A172 (cell line): ENCODE measurements at regions not wholly inside any gene's neighbourhood (a gene's known extent, or its start where the extent isn't known, plus 50 kb on each side); places are given as distances from the start of the nearest gene placed in this dataset.

ENCODE experiments used
- DNase-seq: peaks from one replicate; pipeline ENCODE4 v3.0.0-alpha.2; 2015; ENCODE audit warnings: low spot score

DNA sequence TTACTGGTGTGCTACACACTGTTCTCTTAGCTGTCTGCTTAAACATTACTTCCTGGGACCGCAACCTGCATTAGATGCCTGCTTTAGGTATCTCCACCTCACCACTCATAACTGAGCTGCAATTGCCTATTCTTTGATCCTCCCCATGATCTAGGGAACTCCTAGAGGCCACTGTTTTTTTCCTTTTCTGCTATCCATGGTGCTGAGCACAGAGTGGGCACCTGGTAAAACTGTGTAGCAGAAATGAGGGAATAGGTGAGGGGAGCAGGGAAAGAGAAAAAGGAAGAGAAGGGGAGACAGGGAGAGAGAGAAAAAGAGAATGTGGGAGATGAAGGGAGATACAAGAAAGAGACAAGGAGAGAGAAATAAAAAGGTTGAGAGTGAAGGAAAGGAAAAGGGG is 434.9 kb downstream of the ADRA2A start:
- no peak for DNase-seq

- no peak for DNase-seq
Measured at GRCh38 chr10:111515264-111515663, 438.4 kb downstream of the ADRA2A start.

- no peak for DNase-seq
Measured at GRCh38 chr10:111515706-111516105, 438.9 kb downstream of the ADRA2A start.

- DNase-seq, result no peak
Measured at GRCh38 chr10:111516144-111516543, 439.3 kb downstream of the ADRA2A start.

DNA sequence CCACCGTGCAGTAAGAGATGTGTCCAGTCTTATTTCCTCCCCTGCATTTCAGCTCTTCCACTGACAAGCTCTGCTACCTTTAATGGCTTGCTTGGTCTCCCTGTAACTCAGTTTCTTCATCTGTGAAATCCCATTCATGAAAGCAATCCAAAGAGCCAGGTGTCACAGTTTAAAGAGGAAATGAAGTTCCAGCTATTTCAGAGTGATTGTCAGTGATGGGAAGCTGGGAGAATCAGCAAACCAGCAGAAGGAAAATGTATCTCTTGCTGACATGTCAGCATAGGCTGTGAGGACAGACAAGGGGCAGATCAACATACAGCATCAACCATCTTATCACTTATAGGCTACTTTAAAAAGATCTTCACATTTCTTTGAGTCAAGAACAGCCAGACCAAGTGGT is 445.3 kb downstream of the ADRA2A start:
- no peak for DNase-seq

DNA sequence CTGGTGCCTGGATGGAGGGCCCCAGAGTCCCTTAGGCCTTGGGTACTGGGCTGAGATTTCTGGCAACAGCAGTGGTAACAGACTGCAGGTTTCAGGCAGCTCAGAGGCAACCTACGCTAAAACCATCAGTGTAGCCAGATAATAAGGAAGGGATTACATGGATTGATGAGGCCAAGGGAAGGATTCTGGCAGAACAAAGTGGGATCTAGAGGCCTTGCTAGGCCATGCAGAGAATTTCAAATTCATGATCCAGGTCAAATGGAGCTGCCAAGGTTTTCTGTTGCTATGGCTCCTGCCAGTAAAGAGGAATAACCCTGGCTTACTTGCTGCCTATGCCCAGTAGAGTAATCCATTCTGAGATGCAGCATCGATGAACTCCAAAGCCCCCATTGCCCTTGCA is 445.7 kb downstream of the ADRA2A start:
- DNase-seq, result no peak

DNA sequence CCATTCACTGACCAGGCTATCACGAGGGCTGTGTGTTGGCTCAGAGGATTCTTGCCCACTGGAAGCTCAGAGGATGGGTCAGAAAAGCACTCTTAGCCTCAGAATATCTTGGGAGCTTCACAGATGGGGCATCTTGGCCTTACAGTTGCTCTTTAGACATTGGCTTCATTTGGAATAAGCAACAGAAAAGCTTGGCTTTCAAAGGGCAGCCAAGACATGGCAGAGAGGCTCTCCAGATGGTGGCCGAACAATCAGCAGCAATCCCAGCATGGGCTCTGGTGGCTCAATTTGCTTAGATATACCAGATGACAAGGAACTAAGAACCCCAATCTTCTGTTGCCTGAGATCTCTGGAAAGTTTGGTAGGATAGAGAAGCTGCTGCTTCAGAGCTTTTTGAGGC is 446.2 kb downstream of the ADRA2A start:
- DNase-seq, result no peak

DNA sequence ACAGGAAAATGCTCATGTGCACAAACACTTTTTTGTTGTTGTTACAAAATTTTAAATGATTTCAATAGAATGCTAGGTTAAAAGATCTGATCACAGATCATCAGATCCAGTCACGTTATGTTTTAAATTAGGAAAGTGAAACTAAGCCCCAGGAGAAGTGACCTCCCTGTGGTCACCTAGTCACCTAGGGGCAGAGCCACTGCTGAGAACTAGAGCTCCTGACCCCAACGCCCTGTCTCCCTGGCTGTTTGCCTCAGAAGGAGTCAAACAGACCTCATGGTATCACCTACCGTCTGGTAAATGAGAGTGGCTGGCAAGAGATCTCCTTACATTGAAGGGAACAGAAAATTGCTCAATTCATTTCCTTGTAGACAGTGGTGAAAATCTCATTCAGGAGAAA is 447.3 kb downstream of the ADRA2A start:
- no peak for DNase-seq

DNA sequence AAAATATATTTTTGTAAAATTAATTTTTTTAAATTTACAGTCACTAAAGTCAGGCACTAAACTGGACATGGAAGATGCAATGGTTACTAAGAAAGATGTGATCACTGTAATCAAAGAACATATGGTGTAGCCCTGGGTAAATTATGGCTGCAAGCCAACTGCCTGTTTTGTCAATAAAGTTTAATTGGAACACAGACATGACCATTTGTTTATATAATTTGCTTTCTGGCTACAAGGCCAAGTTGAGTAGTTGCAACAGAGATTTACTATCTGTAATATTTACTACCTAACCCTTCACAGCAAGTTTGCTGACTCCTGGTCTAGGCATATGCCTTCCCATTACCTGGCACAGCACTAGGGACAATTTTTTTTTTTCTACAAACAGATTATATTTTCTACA is 448.9 kb downstream of the ADRA2A start:
- DNase-seq, result no peak

- DNase-seq, result no peak
Measured at GRCh38 chr10:111531690-111532089, 454.9 kb downstream of the ADRA2A start.

DNA sequence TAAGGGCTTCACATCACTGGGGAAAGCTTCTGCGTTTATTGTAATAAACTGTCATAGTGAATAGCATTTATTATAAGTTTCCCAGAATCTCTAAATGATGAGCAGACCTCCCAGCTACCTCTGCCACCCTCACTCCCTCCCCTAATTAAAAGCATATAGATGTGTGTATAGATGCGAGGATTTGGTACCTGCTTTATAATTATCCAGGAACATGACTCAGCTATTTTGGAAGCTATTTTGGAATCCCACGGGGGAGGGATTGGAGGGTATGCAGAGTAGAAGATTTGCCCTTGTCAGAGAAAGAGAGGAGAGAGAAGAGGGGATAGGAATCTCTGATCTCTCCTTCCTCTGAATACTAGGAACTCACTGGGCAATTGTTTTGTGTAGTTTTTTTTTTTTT is 455.3 kb downstream of the ADRA2A start:
- no peak for DNase-seq

DNA sequence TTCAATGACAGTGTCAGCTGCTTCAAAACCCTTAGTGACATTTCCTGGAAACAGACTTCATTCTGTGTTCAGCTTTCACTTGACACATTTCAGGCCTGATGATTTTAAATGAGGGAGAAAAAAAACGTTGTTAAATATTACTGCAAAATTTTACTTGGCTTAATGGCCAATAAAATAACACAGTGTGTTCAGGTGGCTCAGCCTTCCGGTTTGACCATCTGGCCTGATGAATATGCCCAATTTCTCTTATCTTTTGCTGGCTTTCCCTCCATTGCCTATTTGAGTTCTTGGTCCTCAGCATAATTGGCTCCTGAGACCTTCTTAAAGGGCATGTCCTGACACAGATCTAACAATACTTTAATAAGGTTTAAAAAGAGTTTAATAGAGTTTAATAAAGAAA is 462.4 kb downstream of the ADRA2A start:
- no peak for DNase-seq

DNA sequence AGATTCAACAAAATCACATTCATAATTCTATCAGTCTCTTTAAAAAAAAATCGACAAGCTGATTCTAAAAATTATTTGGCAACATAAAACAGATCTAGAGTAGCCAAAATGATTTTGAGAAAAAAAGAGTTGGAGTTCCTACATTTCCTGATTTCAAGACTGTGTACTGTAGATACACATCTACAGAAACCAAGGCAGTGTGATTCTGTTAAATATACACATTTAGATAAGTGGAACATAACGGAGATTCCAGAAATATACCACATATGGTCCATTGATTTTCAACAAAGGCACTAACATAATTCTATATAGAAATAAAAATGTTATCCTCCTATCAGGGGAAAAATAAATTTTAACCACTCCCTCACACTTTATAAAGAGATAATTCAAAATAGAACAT is 467.0 kb downstream of the ADRA2A start:
- DNase-seq, result no peak

GRCh38 chr10:111545861-111546605 is 469.2 kb downstream of the ADRA2A start:
- no peak for DNase-seq

- no peak for DNase-seq
Measured at GRCh38 chr10:111548084-111548726, 471.4 kb downstream of the ADRA2A start.

GRCh38 chr10:111551001-111551400 is 474.2 kb downstream of the ADRA2A start:
- no peak for DNase-seq

- DNase-seq, result no peak
Measured at GRCh38 chr10:111556666-111557065, 479.8 kb downstream of the ADRA2A start.

- no peak for DNase-seq
Measured at GRCh38 chr10:111558211-111558610, 481.4 kb downstream of the ADRA2A start.

DNA sequence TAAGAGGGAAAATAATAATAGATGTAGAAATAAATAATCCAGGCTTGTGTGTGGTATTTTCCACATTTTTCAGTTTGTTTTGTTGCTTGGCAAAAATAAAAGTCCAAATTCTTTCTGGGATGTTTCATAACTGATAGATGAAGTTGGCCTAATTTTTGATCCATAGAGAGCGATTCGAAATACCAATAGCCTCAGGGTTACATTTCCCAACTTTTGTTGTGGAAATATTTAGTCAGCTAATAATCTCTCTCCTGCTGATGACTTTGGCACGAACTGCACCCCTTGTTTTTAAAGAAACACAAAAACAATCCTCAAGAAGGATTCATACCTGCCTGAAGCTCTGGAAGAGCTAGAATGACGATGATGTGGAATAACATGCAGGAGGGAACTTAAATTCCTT is 483.2 kb downstream of the ADRA2A start:
- no peak for DNase-seq

DNA sequence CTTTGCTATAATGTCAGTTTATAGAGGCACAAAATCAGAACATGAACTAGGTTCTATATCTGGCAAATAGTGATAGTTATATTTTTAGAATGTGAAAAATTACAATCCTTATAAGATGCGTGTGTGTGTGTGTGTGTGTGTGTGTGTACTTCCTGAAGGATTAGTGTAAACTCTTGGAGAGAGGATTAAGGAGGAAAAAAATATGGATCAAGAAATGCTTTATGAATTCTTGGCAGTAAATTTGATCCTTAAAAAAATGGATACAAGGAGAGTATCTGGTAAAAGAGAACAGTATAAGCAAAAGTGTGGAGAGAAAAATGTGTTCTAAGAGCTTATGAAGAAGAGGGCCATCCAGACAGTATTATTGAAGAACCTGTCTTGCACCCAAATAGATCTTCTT is 484.3 kb downstream of the ADRA2A start:
- no peak for DNase-seq

DNA sequence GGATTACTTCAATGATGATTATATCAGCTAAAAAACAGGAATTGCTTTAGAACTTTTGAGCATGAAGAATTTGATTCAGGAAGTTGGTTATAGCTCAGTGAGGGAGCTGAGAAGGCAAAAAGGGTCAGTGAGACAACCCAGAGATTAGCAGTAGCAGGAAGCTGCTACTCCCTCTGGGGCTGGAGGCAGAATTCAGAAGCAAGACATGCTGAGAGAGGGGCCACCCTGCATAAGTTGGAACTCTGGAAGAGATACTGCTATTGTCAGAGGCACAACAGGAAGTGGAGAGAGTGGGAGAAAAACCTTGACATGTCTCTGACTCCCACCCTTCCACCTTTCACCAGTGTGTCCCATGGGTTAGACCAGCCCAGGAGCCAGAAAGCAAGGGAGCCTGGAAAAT is 488.7 kb downstream of the ADRA2A start:
- no peak for DNase-seq

DNA sequence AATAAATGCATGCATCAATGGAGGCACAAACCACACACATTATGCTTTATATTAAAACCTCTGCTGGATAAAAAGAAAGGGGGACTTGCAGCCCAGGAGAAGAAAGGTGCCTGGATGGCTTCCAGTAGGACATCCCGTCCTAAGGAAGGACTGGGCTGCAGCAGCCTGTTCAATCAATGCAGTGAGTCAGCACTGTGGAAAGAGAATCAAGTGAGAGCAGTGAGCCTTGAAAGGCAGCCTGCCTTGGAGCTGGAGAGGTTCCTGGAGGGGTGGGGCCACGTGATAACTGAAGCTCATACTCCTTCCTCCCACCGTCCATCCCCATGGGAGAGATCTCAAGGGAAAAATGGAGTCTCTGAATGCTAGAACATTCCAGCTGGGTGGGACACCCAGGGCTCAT is 501.2 kb downstream of the ADRA2A start:
- no peak for DNase-seq

DNA sequence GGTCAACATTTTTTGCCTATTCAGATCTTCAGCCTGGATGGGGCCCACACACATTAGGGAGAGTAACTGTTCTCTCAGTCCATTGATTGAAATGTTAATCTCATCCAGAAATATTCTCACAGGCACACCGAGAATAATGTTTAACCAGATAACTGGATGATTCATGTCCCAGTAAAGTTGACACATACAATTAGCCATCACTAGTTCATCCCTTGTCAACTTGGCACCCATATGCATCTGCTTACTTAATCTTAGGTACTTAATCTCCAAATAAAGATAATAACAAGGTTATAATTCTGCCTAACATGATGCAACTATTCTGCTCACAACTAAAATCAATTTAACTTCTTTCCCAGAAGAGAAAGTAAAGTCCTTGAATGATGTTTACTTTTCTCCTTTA is 502.6 kb downstream of the ADRA2A start:
- no peak for DNase-seq

DNA sequence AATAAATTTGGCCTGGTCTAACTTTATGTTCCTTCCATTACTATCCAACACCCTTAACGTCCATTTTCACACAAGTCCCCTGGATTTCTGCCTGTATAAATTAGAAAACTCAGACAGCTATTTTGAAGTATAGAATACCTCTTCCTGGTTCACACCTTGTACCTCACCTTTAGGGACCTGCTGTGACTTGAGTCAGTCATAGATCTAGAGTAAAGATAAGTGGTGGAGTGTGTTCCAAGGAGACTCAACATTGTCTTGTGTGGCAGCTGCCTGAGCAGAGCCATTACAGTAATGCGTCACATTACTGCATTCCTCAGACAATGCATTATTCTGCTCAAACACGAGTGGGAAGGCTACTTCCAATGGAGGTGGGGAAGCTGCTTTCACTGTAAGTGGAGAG is 513.9 kb downstream of the ADRA2A start:
- DNase-seq, result no peak
